ENCODE measurements at regions not wholly inside any gene's neighbourhood (a gene's known extent, or its start where the extent isn't known, plus 50 kb on each side); places are given as distances from the start of the nearest gene placed in this dataset.

DNA sequence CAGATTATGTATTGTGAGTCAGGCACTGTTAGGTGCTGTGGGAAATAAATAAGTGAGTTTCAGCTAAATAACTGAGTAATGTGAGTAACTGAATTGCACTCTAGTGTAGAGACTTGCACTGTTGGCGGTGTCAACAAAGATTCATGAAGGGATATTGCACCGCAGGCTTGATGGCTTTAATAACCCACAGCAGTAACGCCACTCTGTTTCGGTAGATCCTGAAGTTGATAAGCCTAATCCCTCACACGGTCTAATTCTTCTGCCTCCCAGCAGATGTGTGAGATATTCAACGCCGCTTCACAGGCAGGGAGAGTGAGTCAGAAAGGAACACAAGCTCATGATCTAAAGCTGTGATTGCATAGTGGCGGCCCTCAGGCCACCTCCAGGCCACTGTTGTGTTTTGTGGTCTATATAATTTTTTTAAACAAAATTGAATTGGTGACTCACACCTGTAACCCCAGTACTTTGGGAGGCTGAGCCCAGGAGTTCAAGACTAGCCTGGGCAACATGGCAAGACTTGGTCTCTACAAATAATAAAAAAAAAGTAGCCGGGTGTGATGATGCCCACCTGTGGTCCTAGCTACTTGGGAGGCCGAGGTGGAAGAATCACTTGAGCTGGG lies 94.3 kb downstream of the LIPG start:
- DNase-seq, result no peak

DNA sequence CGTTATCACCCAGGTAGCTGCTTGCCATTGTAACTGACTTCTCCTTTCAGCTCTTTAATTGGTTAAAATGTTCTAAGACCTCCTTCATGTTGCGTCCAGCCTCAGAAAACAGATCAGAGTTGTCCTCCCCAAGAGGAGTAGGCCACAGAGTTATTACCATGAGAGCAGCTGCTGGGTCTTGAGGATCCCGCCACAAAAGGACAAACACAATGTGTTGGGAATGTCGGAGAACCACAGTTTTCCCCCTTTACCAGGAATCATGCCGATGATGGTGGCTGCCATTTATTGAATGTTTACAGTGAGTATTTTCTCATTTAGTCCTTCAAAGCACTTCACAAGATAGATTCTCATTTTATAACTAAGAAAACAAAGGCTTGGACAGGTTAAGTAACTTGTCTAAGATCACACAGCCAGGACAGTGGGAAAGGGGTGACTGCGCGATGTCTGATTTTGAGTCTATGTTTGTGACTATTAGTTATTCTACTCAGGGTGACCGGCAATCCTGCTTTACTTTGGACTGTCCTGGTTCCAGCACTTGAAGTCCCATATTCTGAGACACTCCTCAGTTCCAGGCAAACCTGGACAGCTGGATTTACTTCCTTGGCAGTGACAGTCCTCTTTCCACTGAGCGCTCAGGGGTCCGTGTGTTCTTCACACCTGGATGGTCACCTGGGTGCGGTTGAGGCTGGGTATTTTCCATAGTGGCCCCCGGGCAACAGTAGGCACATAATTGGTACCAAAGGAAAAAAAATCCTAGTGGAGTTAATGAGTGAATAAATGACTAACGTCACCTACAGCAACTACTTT lies 93.6 kb downstream of the LIPG start:
- DNase-seq, result no peak

DNA sequence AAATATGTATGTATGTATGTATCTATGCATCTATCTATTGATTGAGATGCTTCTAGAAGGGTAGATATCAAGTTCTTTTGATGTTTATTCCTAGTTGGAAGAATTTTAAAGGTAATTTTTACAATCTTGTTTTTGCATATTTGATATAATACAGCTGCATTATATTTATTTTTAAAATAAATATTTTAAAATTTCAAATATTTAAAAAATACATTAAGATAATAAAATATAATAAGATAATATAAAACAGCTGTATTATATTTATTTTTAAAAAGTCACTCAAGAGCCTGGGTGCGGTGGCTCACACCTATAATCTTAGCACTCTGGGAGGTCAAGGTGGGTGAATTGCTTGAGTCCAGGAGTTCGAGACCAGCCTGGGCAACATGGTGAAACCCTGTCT lies 92.5 kb downstream of the LIPG start:
- no peak for DNase-seq

DNA sequence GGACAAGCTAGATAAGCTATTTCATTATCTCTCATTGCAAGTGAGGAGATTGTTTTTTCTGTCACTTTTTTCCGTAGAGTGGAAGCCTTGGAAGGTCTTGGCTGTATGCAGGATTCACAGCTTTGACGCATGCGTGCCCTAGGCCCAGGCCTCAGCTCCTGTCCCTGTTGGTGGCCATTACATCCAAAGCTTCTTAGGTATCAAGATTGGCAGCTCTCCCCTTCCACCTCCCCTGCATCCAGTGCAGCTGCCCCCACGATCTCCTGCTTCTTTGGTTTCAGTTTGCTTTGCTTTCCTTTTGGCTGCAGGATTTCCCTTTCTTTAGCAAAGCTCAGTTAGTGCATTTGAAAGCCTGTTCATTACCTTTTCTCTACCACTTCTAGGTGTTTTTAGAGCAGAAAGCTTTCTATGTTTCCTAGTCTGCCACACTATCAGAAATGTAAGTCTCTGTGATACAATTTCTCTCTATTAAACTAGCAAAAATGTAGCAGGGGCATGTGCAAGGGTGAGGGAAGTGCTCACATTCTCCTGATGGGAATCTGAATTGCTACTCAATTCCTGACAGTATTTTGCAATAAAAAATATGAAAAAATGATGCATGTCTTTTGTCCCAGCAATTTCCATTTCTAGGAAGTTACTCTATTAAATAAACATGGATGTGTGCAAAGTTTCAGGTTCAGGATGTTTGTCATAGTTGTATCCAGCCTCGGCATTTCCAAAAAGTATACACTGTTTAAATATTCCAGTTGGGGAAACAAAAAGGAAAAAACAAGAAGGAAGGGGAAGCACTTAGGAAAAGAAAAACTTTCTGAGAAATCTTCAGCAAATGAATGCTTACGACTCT lies 91.2 kb downstream of the LIPG start:
- DNase-seq, result no peak

DNA sequence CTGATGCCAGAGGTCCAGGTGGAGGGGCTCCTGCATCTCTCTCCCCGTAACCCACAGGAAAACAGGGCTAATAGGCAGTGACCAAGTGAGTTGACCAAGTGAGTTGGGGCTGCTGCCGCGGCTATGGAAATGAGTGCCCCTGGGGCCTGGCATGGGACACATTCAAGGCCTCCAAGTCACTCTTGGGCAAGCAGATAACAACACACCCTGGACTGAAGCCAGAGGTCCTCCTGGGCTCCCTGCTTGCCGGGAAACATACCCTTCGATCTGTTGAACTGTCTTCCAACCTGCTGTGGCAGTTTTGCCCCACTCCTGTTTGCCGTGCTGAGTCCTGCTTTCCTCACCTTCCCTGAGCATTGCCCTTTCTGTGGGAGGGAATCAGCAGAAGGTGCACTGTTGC lies 89.2 kb downstream of the LIPG start:
- DNase-seq, result no peak

DNA sequence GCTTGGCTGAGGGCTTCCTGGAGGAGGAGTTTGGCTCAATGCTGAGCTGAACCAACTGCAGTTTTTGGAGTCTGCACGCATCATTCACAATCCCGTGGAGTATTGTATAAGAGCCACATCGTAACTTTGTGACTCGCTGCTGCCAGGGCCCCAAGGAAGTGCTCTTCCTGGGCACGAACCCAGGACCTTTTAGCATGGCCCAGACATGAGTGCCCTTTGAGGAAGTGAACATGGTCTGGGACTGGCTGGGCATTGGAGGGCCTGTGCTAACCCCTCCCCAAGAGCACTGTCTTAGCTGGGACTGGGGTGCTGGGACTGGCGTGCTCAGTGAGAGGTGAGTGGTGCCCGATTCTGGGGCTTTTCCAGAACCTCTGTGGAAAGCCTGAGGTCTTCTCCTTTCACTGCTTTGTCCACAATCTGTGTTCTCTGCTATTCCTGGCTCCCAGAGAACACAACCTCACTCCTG lies 88.6 kb downstream of the LIPG start:
- DNase-seq, result no peak

DNA sequence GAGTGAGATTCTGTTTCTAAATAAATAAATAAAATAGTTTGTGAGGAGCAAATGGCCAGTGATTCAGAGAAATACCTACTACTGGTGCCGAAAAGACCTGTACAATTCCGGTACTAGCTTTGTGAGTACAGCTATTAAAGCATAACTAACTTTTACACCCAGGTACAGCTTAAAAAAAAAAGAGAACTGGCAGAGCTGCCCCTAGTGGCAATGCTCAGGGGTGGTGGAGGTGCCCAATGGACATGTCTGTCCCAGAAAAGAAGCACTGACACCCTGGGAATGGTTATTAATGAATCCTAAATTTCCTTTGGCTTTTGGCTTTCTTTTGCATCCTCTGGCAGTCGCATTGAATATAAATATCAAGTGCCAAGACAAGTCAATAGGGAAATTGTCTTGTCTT lies 87.0 kb downstream of the LIPG start:
- DNase-seq, result no peak

Data from occipital lobe (tissue), 1 donor.